GM12872 (cell line): ENCODE measurements at regions not wholly inside any gene's neighbourhood (a gene's known extent, or its start where the extent isn't known, plus 50 kb on each side); places are given as distances from the start of the nearest gene placed in this dataset.

Source experiments
- TF ChIP-seq, protein P1 (sequence below): IDR thresholded peaks from 3 replicates; pipeline ENCODE4 v1.5.1; 2011; ENCODE audit warnings: low read depth, mild to moderate bottlenecking, low read length, moderate library complexity; ENCODE audit not compliant: insufficient read depth

DNA sequence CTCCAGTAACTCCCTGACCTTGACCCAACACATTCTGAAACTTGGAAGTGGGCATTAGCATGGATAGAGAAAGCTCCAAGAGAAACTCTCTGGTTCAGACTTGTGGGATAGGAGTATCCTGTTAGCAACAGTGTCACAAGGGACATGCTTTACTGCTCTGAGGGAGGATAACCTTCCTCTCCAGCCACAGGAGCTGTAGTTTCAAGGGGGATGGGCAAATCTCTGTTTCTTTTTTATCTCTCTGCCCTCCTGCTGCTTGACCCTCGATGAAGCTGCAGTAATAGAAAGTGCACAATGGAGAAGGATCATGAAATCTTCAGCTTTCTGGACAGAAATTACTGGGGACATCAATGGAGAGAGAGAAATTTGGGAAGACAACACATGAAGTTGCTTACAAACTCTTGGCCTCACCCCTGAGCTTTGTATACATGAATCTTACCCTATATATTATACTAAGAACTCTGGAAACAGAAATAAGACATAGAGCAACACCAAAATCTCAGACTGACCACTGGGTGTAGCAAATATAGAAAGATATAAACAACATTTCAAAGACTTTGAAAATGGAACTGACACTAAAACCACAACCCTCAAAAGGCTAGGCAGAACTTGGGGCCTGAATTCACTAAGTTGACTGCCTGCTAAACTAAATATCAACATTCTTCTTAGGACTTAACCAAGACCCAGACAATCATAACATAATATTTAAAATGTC, 471.0 kb upstream of the MEF2C start:
- TF ChIP-seq, protein P1, sequence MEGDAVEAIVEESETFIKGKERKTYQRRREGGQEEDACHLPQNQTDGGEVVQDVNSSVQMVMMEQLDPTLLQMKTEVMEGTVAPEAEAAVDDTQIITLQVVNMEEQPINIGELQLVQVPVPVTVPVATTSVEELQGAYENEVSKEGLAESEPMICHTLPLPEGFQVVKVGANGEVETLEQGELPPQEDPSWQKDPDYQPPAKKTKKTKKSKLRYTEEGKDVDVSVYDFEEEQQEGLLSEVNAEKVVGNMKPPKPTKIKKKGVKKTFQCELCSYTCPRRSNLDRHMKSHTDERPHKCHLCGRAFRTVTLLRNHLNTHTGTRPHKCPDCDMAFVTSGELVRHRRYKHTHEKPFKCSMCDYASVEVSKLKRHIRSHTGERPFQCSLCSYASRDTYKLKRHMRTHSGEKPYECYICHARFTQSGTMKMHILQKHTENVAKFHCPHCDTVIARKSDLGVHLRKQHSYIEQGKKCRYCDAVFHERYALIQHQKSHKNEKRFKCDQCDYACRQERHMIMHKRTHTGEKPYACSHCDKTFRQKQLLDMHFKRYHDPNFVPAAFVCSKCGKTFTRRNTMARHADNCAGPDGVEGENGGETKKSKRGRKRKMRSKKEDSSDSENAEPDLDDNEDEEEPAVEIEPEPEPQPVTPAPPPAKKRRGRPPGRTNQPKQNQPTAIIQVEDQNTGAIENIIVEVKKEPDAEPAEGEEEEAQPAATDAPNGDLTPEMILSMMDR = no peak

DNA sequence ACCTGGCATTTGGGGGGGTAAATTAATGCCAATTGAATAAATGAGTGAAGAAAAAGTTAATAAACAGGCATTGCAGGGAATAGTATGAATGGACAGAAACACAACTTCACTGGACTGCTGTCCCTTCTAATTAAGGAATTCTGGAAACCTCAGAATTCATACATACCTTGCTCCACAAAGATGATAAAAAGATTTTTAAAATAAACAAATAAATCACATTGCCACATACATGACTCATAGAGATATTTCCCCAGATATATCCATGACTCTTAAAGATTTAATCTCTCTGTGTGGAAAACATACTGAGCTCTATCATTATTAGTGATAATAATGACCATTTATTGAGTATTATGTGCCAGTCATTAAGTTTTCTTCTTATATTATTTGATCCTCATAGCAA, 469.0 kb upstream of the MEF2C start:
- TF ChIP-seq, protein P1 = no peak

DNA sequence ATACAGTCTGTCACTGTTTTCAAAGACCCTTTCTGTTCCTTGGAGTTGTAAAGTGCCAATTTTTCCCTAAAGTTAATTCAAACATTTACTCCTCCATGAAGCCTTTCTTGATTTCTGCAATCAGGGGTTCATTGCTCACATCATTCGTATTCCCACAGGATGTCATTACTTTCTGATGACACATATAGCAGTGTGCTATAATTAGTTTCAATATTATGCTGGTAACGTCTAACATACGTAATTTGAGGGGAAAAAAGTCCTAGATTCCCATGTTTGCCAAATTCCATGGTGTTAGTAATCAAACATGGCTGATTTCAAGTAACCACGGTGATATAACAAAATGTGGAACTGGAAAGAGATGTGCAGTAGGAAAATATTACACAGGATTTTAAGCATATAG, 468.2 kb upstream of the MEF2C start:
- TF ChIP-seq, protein P1 = no peak

DNA sequence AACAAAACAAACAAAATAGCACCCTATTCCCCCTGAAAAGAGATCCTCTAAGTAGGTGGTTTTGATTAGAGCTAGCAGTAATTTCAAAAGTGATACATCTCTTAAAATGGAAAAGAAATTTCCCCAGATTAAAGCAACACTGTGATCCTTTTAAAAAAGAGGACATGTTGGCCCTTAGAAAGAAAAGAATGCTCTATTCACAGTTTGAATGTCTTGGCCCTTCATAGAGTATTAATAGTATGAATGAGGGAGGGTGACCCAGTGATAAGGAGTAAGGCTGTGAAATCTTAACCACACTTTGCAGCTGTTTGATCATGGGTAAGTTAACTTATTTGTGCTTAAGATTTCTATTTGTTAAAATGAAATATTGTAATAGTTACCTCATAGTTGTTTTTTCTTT, 467.7 kb upstream of the MEF2C start:
- TF ChIP-seq, protein P1 = no peak

DNA sequence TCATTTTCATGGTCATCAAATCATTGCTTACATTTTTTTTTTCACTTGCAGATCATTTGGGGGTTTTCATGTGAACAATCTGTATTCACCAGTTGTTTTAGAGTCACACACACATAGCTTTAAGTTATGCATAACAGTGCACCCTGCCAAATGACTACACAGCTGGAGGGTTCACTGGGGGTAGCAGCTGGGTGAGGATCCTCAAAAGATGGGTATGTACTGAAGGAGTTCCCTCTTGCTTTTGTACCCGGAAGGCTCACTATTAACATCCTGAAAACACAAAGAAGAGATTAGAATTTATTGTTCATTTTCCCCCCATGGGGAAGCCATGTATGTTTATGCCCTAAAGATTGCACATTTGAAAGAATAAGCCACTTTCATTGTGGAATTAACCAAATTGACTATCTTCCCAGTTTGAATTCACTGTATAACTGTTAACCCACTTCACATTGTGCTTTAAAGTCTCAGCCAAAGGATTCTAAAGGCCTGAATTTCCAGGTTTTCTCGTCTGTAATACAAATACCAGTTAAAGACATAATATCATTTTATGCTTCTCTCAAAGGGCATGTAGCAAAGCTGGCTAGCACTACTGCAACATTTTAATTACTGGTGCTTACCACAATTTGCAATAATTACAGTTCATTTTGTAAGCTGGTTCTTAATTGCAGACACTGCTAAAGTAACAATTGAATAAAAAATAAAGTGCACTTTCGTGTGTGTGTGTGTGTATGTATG, 466.4 kb upstream of the MEF2C start:
- TF ChIP-seq, protein P1 = no peak

DNA sequence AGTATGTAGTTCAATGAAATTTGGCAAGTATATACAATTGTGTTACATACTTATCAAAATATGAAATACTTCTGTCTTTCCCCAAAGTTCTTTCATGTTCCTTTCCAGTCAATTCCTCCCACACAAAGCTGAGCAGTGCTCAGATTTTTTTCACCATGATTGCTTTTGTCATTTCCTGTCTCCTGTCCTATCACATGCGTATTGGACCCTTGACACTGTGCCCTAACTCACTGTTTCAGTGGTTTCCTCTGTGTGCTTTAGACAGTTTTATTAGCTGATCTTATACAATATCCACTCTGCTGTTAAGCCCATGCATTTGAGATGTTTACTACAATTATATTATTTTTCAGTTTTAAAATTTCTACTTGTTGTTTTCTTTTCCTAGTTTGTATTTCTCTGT, 463.6 kb upstream of the MEF2C start:
- TF ChIP-seq, protein P1 = no peak

DNA sequence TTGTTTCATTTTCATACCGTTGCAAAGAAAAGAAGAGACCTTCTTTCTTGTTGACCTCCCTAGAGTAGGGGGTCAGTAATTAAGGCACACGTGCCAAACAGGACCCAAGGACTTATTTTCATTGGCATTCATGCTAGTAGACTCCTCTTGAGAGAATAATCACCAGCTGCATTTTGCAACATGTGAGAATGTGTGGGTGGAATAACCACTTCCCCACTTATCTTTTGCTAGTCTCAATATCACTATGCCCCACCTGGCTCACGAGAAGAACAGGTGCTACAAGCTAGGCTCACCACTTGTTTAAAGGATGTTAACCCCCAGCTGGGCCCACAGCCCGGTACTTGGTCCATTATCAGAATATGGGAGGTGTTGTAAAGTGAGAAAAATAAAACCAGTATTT, 460.7 kb upstream of the MEF2C start:
- TF ChIP-seq, protein P1 = no peak
